ENCODE measurements at regions not wholly inside any gene's neighbourhood (a gene's known extent, or its start where the extent isn't known, plus 50 kb on each side); places are given as distances from the start of the nearest gene placed in this dataset.

DNA sequence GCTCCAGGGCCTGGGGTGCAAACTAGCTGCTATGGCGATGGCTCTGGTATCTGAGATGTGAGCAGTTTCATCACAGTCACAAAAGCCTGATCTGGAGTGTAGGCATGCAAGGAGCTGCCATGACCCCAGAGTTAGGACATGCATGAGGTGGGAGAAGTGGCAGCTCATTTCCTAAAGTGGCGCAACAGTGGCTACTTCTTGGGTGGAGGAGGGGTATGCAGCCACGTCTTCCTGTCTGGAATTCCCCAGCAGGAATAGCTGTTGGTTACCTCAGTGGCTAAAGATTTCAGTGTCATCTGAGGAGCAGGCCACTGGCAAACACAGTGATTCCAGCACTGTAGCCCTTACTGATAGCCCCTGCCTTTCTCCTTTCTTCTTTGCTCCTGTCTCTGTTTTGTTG lies 1382.5 kb downstream of the C4orf33 start:
- TF ChIP-seq, protein P1, sequence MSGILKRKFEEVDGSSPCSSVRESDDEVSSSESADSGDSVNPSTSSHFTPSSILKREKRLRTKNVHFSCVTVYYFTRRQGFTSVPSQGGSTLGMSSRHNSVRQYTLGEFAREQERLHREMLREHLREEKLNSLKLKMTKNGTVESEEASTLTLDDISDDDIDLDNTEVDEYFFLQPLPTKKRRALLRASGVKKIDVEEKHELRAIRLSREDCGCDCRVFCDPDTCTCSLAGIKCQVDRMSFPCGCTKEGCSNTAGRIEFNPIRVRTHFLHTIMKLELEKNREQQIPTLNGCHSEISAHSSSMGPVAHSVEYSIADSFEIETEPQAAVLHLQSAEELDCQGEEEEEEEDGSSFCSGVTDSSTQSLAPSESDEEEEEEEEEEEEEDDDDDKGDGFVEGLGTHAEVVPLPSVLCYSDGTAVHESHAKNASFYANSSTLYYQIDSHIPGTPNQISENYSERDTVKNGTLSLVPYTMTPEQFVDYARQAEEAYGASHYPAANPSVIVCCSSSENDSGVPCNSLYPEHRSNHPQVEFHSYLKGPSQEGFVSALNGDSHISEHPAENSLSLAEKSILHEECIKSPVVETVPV (CRISPR knock-in tag; IDR thresholded peaks at IDR 0.05) = no peak
- TF ChIP-seq ZFP3 (CRISPR knock-in tag; IDR thresholded peaks at IDR 0.05) (no peak), SNAI2 (CRISPR knock-in tag; IDR thresholded peaks at IDR 0.05) (no peak), ZNF565 (CRISPR knock-in tag; conservative IDR thresholded peaks at IDR 0.05; ENCODE audit: low read depth) (no peak), TOX (CRISPR knock-in tag; IDR thresholded peaks at IDR 0.05; ENCODE audit: borderline replicate concordance) (no peak), ZNF8 (CRISPR knock-in tag; IDR thresholded peaks at IDR 0.05) (no peak), ZNF70 (CRISPR knock-in tag; IDR thresholded peaks at IDR 0.05) (no peak), TCF4 (CRISPR knock-in tag; IDR thresholded peaks at IDR 0.05; ENCODE audit: borderline replicate concordance) (no peak), ISL1 (CRISPR knock-in tag; IDR thresholded peaks at IDR 0.05) (no peak), ESRRG (CRISPR knock-in tag; IDR thresholded peaks at IDR 0.05) (no peak), BACH2 (CRISPR knock-in tag; IDR thresholded peaks at IDR 0.05; ENCODE audit: borderline replicate concordance) (no peak), GLIS3 (CRISPR knock-in tag; IDR thresholded peaks at IDR 0.05) (no peak), ZFP30 (CRISPR knock-in tag; IDR thresholded peaks at IDR 0.05) (no peak), ARNTL (CRISPR knock-in tag; IDR thresholded peaks at IDR 0.05; ENCODE audit: borderline replicate concordance, low read depth) (no peak)
- TF ChIP-seq, protein P2, sequence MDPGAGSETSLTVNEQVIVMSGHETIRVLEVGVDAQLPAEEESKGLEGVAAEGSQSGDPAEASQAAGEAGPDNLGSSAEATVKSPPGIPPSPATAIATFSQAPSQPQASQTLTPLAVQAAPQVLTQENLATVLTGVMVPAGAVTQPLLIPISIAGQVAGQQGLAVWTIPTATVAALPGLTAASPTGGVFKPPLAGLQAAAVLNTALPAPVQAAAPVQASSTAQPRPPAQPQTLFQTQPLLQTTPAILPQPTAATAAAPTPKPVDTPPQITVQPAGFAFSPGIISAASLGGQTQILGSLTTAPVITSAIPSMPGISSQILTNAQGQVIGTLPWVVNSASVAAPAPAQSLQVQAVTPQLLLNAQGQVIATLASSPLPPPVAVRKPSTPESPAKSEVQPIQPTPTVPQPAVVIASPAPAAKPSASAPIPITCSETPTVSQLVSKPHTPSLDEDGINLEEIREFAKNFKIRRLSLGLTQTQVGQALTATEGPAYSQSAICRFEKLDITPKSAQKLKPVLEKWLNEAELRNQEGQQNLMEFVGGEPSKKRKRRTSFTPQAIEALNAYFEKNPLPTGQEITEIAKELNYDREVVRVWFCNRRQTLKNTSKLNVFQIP (CRISPR knock-in tag; IDR thresholded peaks at IDR 0.05; ENCODE audit: borderline replicate concordance, low read depth) = no peak
- TF ChIP-seq, protein P3, sequence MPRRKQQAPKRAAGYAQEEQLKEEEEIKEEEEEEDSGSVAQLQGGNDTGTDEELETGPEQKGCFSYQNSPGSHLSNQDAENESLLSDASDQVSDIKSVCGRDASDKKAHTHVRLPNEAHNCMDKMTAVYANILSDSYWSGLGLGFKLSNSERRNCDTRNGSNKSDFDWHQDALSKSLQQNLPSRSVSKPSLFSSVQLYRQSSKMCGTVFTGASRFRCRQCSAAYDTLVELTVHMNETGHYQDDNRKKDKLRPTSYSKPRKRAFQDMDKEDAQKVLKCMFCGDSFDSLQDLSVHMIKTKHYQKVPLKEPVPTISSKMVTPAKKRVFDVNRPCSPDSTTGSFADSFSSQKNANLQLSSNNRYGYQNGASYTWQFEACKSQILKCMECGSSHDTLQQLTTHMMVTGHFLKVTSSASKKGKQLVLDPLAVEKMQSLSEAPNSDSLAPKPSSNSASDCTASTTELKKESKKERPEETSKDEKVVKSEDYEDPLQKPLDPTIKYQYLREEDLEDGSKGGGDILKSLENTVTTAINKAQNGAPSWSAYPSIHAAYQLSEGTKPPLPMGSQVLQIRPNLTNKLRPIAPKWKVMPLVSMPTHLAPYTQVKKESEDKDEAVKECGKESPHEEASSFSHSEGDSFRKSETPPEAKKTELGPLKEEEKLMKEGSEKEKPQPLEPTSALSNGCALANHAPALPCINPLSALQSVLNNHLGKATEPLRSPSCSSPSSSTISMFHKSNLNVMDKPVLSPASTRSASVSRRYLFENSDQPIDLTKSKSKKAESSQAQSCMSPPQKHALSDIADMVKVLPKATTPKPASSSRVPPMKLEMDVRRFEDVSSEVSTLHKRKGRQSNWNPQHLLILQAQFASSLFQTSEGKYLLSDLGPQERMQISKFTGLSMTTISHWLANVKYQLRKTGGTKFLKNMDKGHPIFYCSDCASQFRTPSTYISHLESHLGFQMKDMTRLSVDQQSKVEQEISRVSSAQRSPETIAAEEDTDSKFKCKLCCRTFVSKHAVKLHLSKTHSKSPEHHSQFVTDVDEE (CRISPR knock-in tag; IDR thresholded peaks at IDR 0.05) = no peak
- no peak for ATAC-seq

DNA sequence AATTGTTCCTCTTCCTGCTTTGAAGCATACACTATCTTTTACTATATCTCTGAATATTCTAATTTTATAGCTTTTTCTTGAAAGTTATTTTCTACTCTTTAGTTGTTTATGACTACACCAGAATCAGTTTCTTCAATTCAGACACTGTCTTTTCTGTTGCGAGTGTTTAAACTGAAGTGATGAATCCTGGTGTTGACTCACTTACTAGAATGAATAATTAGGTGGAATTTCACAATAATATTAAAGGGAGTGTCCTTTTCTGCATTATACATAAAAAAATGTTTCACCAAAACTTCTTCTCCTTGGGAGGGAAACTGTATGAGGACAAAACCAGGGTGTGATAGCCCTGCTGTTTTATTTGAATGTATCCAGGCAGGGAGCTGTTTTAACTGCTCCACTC lies 1383.1 kb downstream of the C4orf33 start:
- TF ChIP-seq ISL1 (CRISPR knock-in tag; IDR thresholded peaks at IDR 0.05) = no peak
- ATAC-seq = no peak

DNA sequence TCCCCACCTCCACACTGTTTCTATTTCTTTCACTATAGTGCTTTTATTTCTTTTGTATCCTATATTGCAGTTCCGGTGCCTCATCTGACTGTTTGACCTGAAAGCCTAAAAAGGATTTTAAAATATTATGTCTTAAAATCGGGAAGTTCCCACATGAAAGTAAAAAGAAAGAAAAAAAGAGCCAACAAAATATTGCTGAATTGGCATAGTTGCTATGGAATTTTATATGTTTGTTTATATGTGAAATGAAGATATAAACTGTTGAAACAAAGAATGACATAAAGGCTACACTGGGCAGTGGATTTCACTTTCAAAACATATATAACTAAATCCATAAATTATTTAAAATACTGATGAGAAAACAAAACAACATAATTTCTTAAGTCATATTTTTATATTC lies 1383.7 kb downstream of the C4orf33 start:
- TF ChIP-seq, protein P1 (CRISPR knock-in tag; IDR thresholded peaks at IDR 0.05) = no peak
- TF ChIP-seq, protein P4, sequence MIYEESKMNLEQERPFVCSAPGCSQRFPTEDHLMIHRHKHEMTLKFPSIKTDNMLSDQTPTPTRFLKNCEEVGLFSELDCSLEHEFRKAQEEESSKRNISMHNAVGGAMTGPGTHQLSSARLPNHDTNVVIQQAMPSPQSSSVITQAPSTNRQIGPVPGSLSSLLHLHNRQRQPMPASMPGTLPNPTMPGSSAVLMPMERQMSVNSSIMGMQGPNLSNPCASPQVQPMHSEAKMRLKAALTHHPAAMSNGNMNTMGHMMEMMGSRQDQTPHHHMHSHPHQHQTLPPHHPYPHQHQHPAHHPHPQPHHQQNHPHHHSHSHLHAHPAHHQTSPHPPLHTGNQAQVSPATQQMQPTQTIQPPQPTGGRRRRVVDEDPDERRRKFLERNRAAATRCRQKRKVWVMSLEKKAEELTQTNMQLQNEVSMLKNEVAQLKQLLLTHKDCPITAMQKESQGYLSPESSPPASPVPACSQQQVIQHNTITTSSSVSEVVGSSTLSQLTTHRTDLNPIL (CRISPR knock-in tag; IDR thresholded peaks at IDR 0.05; ENCODE audit: low read depth) = no peak
- no peak for TF ChIP-seq PPARA (CRISPR knock-in tag; IDR thresholded peaks at IDR 0.05; ENCODE audit: borderline replicate concordance)
- TF ChIP-seq, protein P2 (CRISPR knock-in tag; IDR thresholded peaks at IDR 0.05; ENCODE audit: borderline replicate concordance, low read depth) = no peak
- no peak for TF ChIP-seq ISL1 (CRISPR knock-in tag; IDR thresholded peaks at IDR 0.05)
- TF ChIP-seq RARB (CRISPR knock-in tag; IDR thresholded peaks at IDR 0.05) = no peak
- no peak for TF ChIP-seq ZC3H10 (CRISPR knock-in tag; IDR thresholded peaks at IDR 0.05)
- TF ChIP-seq, protein P5, sequence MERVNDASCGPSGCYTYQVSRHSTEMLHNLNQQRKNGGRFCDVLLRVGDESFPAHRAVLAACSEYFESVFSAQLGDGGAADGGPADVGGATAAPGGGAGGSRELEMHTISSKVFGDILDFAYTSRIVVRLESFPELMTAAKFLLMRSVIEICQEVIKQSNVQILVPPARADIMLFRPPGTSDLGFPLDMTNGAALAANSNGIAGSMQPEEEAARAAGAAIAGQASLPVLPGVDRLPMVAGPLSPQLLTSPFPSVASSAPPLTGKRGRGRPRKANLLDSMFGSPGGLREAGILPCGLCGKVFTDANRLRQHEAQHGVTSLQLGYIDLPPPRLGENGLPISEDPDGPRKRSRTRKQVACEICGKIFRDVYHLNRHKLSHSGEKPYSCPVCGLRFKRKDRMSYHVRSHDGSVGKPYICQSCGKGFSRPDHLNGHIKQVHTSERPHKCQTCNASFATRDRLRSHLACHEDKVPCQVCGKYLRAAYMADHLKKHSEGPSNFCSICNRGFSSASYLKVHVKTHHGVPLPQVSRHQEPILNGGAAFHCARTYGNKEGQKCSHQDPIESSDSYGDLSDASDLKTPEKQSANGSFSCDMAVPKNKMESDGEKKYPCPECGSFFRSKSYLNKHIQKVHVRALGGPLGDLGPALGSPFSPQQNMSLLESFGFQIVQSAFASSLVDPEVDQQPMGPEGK (CRISPR knock-in tag; IDR thresholded peaks at IDR 0.05; ENCODE audit: borderline replicate concordance) = no peak
- no peak for TF ChIP-seq ZNF565 (CRISPR knock-in tag; conservative IDR thresholded peaks at IDR 0.05; ENCODE audit: low read depth)
- TF ChIP-seq ZNF8 (CRISPR knock-in tag; IDR thresholded peaks at IDR 0.05) = no peak
- no peak for TF ChIP-seq ZNF70 (CRISPR knock-in tag; IDR thresholded peaks at IDR 0.05)
- ATAC-seq = no peak
